Activated T-cell treated with anti-CD3 and anti-CD28 coated beads for 1 hour (primary cell): ENCODE measurements at regions not wholly inside any gene's neighbourhood (a gene's known extent, or its start where the extent isn't known, plus 50 kb on each side); places are given as distances from the start of the nearest gene placed in this dataset.
"Not testable (repeated sequence)": the region's sequence is repeated elsewhere in the genome, so short reads cannot be mapped to it uniquely, and the experiment has no call there.

ENCODE experiments used
- DNase-seq: peaks from one replicate; pipeline ENCODE4 v3.0.0-alpha.2; 2020; ENCODE audit warnings: low read depth

- DNase-seq = no peak
Measured at GRCh38 chr19:29013325-29013724, 199.6 kb downstream of the UQCRFS1 start.

- DNase-seq = no peak
Measured at GRCh38 chr19:29012457-29012856, 200.5 kb downstream of the UQCRFS1 start.

- no peak for DNase-seq
Measured at GRCh38 chr19:29010276-29010675, 202.7 kb downstream of the UQCRFS1 start.

- no peak for DNase-seq
Measured at GRCh38 chr19:29006057-29006735, 206.8 kb downstream of the UQCRFS1 start.

- no peak for DNase-seq
Measured at GRCh38 chr19:29004796-29005195, 208.2 kb downstream of the UQCRFS1 start.

GRCh38 chr19:29003641-29004409, 209.1 kb downstream of the UQCRFS1 start:
- no peak for DNase-seq

GRCh38 chr19:29002336-29002735, 210.6 kb downstream of the UQCRFS1 start:
- DNase-seq = no peak

GRCh38 chr19:29001597-29002245, 211.2 kb downstream of the UQCRFS1 start:
- DNase-seq = no peak

GRCh38 chr19:29001141-29001581, 211.8 kb downstream of the UQCRFS1 start:
- DNase-seq = no peak

GRCh38 chr19:28999724-29000433, 213.1 kb downstream of the UQCRFS1 start:
- no peak for DNase-seq

- no peak for DNase-seq
Measured at GRCh38 chr19:28998974-28999373, 214.0 kb downstream of the UQCRFS1 start.

- DNase-seq = not testable (repeated sequence)
Measured at GRCh38 chr19:28997866-28998265, 215.1 kb downstream of the UQCRFS1 start.

GRCh38 chr19:28990522-28990921, 222.4 kb downstream of the UQCRFS1 start:
- DNase-seq = no peak

- DNase-seq = no peak
Measured at GRCh38 chr19:28989739-28990138, 223.2 kb downstream of the UQCRFS1 start.

- no peak for DNase-seq
Measured at GRCh38 chr19:28988066-28988465, 224.9 kb downstream of the UQCRFS1 start.

- DNase-seq = no peak
Measured at GRCh38 chr19:28987177-28987576, 225.8 kb downstream of the UQCRFS1 start.

GRCh38 chr19:28985201-28985600, 227.8 kb downstream of the UQCRFS1 start:
- no peak for DNase-seq

GRCh38 chr19:28984315-28984714, 228.6 kb downstream of the UQCRFS1 start:
- DNase-seq = no peak

- DNase-seq = no peak
Measured at GRCh38 chr19:28983430-28983829, 229.5 kb downstream of the UQCRFS1 start.

- no peak for DNase-seq
Measured at GRCh38 chr19:28981994-28982393, 231.0 kb downstream of the UQCRFS1 start.

- DNase-seq = no peak
Measured at GRCh38 chr19:28981518-28981917, 231.4 kb downstream of the UQCRFS1 start.

GRCh38 chr19:28980236-28980868, 232.6 kb downstream of the UQCRFS1 start:
- DNase-seq = no peak
